Vagina (tissue), 2 donors: ENCODE measurements at regions not wholly inside any gene's neighbourhood (a gene's known extent, or its start where the extent isn't known, plus 50 kb on each side); places are given as distances from the start of the nearest gene placed in this dataset.
"Not testable (repeated sequence)": the region's sequence is repeated elsewhere in the genome, so short reads cannot be mapped to it uniquely, and the experiment has no call there.

Source experiments
- CTCF ChIP-seq, 3 experiments: fragments of 450-650 bp in 2 of 3; fragments of 200-600 bp in 1 of 3; sonication (generic) in 1 of 3; IDR thresholded peaks; one replicate each; pipeline ENCODE4 v1.5.1; 2017 to 2019; ENCODE audit warnings: antibody characterized with exemption in 3 of 3, mild to moderate bottlenecking in 2 of 3, moderate library complexity in 2 of 3
- POLR2A ChIP-seq, 2 donors: fragments of 450-650 bp; IDR thresholded peaks; one replicate each; pipeline ENCODE4 v1.6.1; 2017; ENCODE audit warnings: antibody characterized with exemption in 2 of 2, mild to moderate bottlenecking in 2 of 2, moderate library complexity in 2 of 2
- POLR2AphosphoS5 ChIP-seq, 2 donors: sonication (generic); formaldehyde crosslinking; IDR thresholded peaks; one replicate each; pipeline ENCODE4 v1.9.0; 2017; ENCODE audit warnings: antibody characterized with exemption in 2 of 2, mild to moderate bottlenecking in 2 of 2, low read depth in 1 of 2; ENCODE audit not compliant: insufficient read depth in 1 of 2

- not testable (repeated sequence) for TF ChIP-seq CTCF (IDR thresholded peaks at IDR 0.05); POLR2A (IDR thresholded peaks at IDR 0.05); POLR2AphosphoS5 (IDR thresholded peaks at IDR 0.05; ENCODE audit: insufficient read depth in 1 of 2, low read depth in 1 of 2)
Observed at GRCh38 chr9:2394087-2394741, 227.4 kb upstream of the VLDLR start.
